H1 (cell line): ENCODE measurements at regions not wholly inside any gene's neighbourhood (a gene's known extent, or its start where the extent isn't known, plus 50 kb on each side); places are given as distances from the start of the nearest gene placed in this dataset.

Experiments used
- CTCF ChIA-PET: fragments of 300-600 bp; sonication (Branson Sonifier 250); formaldehyde crosslinking; loops from one replicate; lab custom pipeline; 2021; ENCODE audit not compliant: partially characterized antibody; lab: Charles Lee
- POLR2A ChIA-PET: fragments of 300-600 bp; sonication (Branson Sonifier 250); formaldehyde crosslinking; loops from one replicate; lab custom pipeline; 2021; ENCODE audit warnings: inconsistent platforms; ENCODE audit not compliant: partially characterized antibody; lab: Charles Lee
- DNase-seq, 2 experiments: peaks; one replicate each; pipeline versions ENCODE4 v3.0.0 to v3.0.0-alpha.2; 2010 to 2022; ENCODE audit warnings: low spot score in 2 of 2, low read depth in 1 of 2, mixed read lengths in 1 of 2
- FAIRE-seq: peaks from 2 replicates; lab custom pipeline; 2011; peaks lifted over from hg19 to GRCh38; lab: Jason Lieb, UNC
- H2AFZ ChIP-seq: 2 replicates; pipeline ENCODE4 v1.8.1; 2012; ENCODE audit warnings: low read length, inconsistent platforms
- H2AK5ac ChIP-seq: 2 replicates; pipeline ENCODE4 v1.6.1; 2013; ENCODE audit warnings: low read depth, low read length
- H2BK120ac ChIP-seq: replicated peaks from 2 replicates; pipeline ENCODE3; 2013; ENCODE audit warnings: low read depth, low read length, inconsistent platforms
- H2BK12ac ChIP-seq: 2 replicates; pipeline ENCODE4 v1.6.1; 2013; ENCODE audit warnings: low read depth, low read length
- H2BK15ac ChIP-seq: 2 replicates; pipeline ENCODE4 v1.6.1; 2013; ENCODE audit warnings: low read length
- H2BK20ac ChIP-seq: 2 replicates; pipeline ENCODE4 v1.6.1; 2013; ENCODE audit warnings: low read length
- H2BK5ac ChIP-seq: 2 replicates; pipeline ENCODE4 v1.6.1; 2013; ENCODE audit warnings: low read depth, low read length
- H3K14ac ChIP-seq: 2 replicates; pipeline ENCODE4 v1.6.1; 2013; ENCODE audit warnings: inconsistent platforms; ENCODE audit not compliant: insufficient read length
- H3K18ac ChIP-seq: 2 replicates; pipeline ENCODE4 v1.6.1; 2013; ENCODE audit warnings: low read length; ENCODE audit errors: extremely low read depth
- H3K23ac ChIP-seq: 2 replicates; pipeline ENCODE4 v1.6.1; 2013; ENCODE audit warnings: inconsistent platforms; ENCODE audit not compliant: insufficient read length
- H3K23me2 ChIP-seq: 2 replicates; pipeline ENCODE4 v1.6.1; 2013; ENCODE audit warnings: low read depth, low read length
- H3K27ac ChIP-seq: 2 replicates; pipeline ENCODE4 v1.6.1; 2011; ENCODE audit warnings: low read depth, low read length, inconsistent platforms
- H3K27me3 ChIP-seq, 4 experiments: replicated peaks in 1 of 4; 1 replicate in 1 of 4; 2 replicates in 3 of 4; pipeline versions ENCODE4 v1.6.1 to v1.8.1; 2011 to 2013; ENCODE audit warnings: low read length in 3 of 4, mild to moderate bottlenecking in 3 of 4, inconsistent platforms in 2 of 4, mixed read lengths in 2 of 4, moderate library complexity in 1 of 4; ENCODE audit not compliant: control insufficient read depth in 3 of 4, insufficient read depth in 3 of 4; ENCODE audit errors: extremely low read depth in 1 of 4
- H3K36me3 ChIP-seq, 4 experiments: 2 replicates each; pipeline versions ENCODE4 v1.6.1 to v1.8.1; 2011 to 2013; ENCODE audit warnings: mild to moderate bottlenecking in 4 of 4, low read length in 3 of 4, moderate library complexity in 2 of 4, control low read depth in 1 of 4, inconsistent platforms in 1 of 4; ENCODE audit not compliant: insufficient read depth in 4 of 4, control insufficient read depth in 2 of 4
- H3K4ac ChIP-seq: replicated peaks from 2 replicates; pipeline ENCODE3; 2013; ENCODE audit warnings: low read length, low read depth, mixed read lengths, inconsistent platforms; ENCODE audit not compliant: insufficient read length
- H3K4me1 ChIP-seq, 4 experiments: replicated peaks in 1 of 4; 1 replicate in 1 of 4; 2 replicates in 3 of 4; pipeline versions ENCODE4 v1.6.1 to v1.8.1; 2011 to 2013; ENCODE audit warnings: low read length in 3 of 4, inconsistent platforms in 2 of 4, mixed read lengths in 1 of 4; ENCODE audit not compliant: insufficient read depth in 4 of 4, control insufficient read depth in 3 of 4
- H3K4me2 ChIP-seq, 2 experiments: 2 replicates each; pipeline versions ENCODE4 v1.6.1 to v1.8.1; 2011 to 2013; ENCODE audit warnings: low read depth in 2 of 2, low read length in 2 of 2, control low read depth in 1 of 2, inconsistent platforms in 1 of 2, mild to moderate bottlenecking in 1 of 2; ENCODE audit not compliant: insufficient read depth in 1 of 2
- H3K4me3 ChIP-seq, 4 experiments: fragments of 200-600, 300-600 bp in 1 of 4; sonication (generic), shearing (Covaris generic), sonication (Bioruptor Twin) in 1 of 4; 2 replicates each; pipeline versions ENCODE4 v1.5.1 to v1.8.1; 2011 to 2016; ENCODE audit warnings: low read length in 4 of 4, low read depth in 3 of 4, control low read depth in 2 of 4, inconsistent platforms in 2 of 4, mild to moderate bottlenecking in 2 of 4, mixed read lengths in 1 of 4, moderate library complexity in 1 of 4; ENCODE audit not compliant: insufficient read depth in 2 of 4; ENCODE audit errors: extremely low read depth in 1 of 4
- H3K56ac ChIP-seq: replicated peaks from 2 replicates; pipeline ENCODE3; 2013; ENCODE audit warnings: low read depth, mild to moderate bottlenecking, mixed read lengths, low read length, inconsistent platforms; ENCODE audit not compliant: insufficient read length
- H3K79me1 ChIP-seq: 2 replicates; pipeline ENCODE4 v1.6.1; 2013; ENCODE audit warnings: low read depth, low read length, control low read depth
- H3K79me2 ChIP-seq, 2 experiments: 2 replicates each; pipeline versions ENCODE4 v1.6.1 to v1.8.1; 2012 to 2013; ENCODE audit warnings: low read length in 2 of 2, mild to moderate bottlenecking in 2 of 2, inconsistent platforms in 1 of 2; ENCODE audit not compliant: insufficient read depth in 2 of 2, control insufficient read depth in 1 of 2
- H3K9ac ChIP-seq, 4 experiments: replicated peaks in 1 of 4; 1 replicate in 1 of 4; 2 replicates in 3 of 4; pipeline versions ENCODE4 v1.6.1 to v1.8.1; 2011 to 2013; ENCODE audit warnings: low read depth in 3 of 4, low read length in 3 of 4, control low read depth in 2 of 4, mild to moderate bottlenecking in 2 of 4, moderate library complexity in 2 of 4, inconsistent platforms in 1 of 4; ENCODE audit errors: extremely low read depth in 1 of 4
- H3K9me3 ChIP-seq, 2 experiments: 2 replicates each; pipeline versions ENCODE4 v1.6.1 to v1.8.1; 2012 to 2013; ENCODE audit warnings: mild to moderate bottlenecking in 2 of 2, moderate library complexity in 2 of 2, control low read depth in 1 of 2, inconsistent platforms in 1 of 2, low read depth in 1 of 2, low read length in 1 of 2, mixed read lengths in 1 of 2; ENCODE audit not compliant: insufficient read depth in 2 of 2
- H4K20me1 ChIP-seq, 2 experiments: replicated peaks in 1 of 2; 2 replicates each; pipeline versions ENCODE3 to v1.8.1; 2011 to 2013; ENCODE audit warnings: inconsistent platforms in 2 of 2, low read length in 2 of 2, mild to moderate bottlenecking in 1 of 2; ENCODE audit not compliant: insufficient read depth in 2 of 2, control insufficient read depth in 1 of 2
- H4K5ac ChIP-seq: 2 replicates; pipeline ENCODE4 v1.6.1; 2013; ENCODE audit warnings: low read length, low read depth, mixed read lengths, inconsistent platforms; ENCODE audit not compliant: insufficient read length
- H4K8ac ChIP-seq: 2 replicates; pipeline ENCODE4 v1.8.0; 2013; ENCODE audit warnings: mild to moderate bottlenecking, moderate library complexity, low read length, inconsistent platforms; ENCODE audit not compliant: insufficient read depth; ENCODE audit errors: extremely low read depth
- H4K91ac ChIP-seq: replicated peaks from 2 replicates; pipeline ENCODE3; 2013; ENCODE audit warnings: low read length, mixed read lengths, inconsistent platforms; ENCODE audit not compliant: insufficient read length
- BACH1 ChIP-seq: IDR thresholded peaks from 2 replicates; pipeline ENCODE4 v1.6.1; 2012; ENCODE audit warnings: low read length, improper control_type of control experiment
- CEBPB ChIP-seq: IDR thresholded peaks from 2 replicates; pipeline ENCODE4 v1.6.1; 2012; ENCODE audit warnings: low read depth, low read length
- EGR1 ChIP-seq: IDR thresholded peaks from 2 replicates; pipeline ENCODE4 v1.6.1; 2011; ENCODE audit warnings: low read depth, low read length, borderline replicate concordance
- JUN ChIP-seq: IDR thresholded peaks from 2 replicates; pipeline ENCODE4 v1.6.1; 2011; ENCODE audit warnings: low read depth, mild to moderate bottlenecking, improper control_type of control experiment, low read length
- JUND ChIP-seq: IDR thresholded peaks from 2 replicates; pipeline ENCODE4 v1.6.1; 2011; ENCODE audit warnings: mild to moderate bottlenecking, improper control_type of control experiment, low read length
- MAFK ChIP-seq: IDR thresholded peaks from 2 replicates; pipeline ENCODE4 v1.6.1; 2012; ENCODE audit warnings: low read depth, mild to moderate bottlenecking, improper control_type of control experiment, low read length
- NRF1 ChIP-seq: IDR thresholded peaks from 2 replicates; pipeline ENCODE4 v1.6.1; 2011; ENCODE audit warnings: mild to moderate bottlenecking, low read depth, low read length, improper control_type of control experiment
- POU5F1 ChIP-seq: IDR thresholded peaks from 2 replicates; pipeline ENCODE4 v1.6.1; 2011; ENCODE audit warnings: low read depth, mild to moderate bottlenecking, low read length, moderate library complexity
- SP4 ChIP-seq: IDR thresholded peaks from 2 replicates; pipeline ENCODE4 v1.6.1; 2012; ENCODE audit warnings: low read length, inconsistent platforms
- SRF ChIP-seq: IDR thresholded peaks from 2 replicates; pipeline ENCODE4 v1.6.1; 2011; ENCODE audit warnings: mild to moderate bottlenecking, low read depth, low read length, moderate library complexity
- TAF1 ChIP-seq: IDR thresholded peaks from 2 replicates; pipeline ENCODE4 v1.6.1; 2011; ENCODE audit warnings: mild to moderate bottlenecking, low read depth, low read length
- TBP ChIP-seq: IDR thresholded peaks from 2 replicates; pipeline ENCODE4 v1.6.1; 2011; ENCODE audit warnings: low read depth, low read length, improper control_type of control experiment
- WGBS, 2 experiments: shearing (Covaris generic) in 1 of 2; methylation state at CpG; one replicate each; pipeline versions ENCODE4 v1.1.6 to v1.1.7; 2013 to 2015; ENCODE audit warnings: low lambda C conversion rate in 2 of 2, mixed read lengths in 2 of 2, inconsistent platforms in 1 of 2, low coverage in 1 of 2, missing lambda C conversion rate in 1 of 2; ENCODE audit not compliant: insufficient replicate concordance in 2 of 2, insufficient coverage in 1 of 2, insufficient read length in 1 of 2; ENCODE audit errors: extremely low coverage in 1 of 2, missing lambda C conversion rate in 1 of 2; 5-methylcytosine and 5-hydroxymethylcytosine counted together
- TF ChIP-seq, protein P1 (sequence below): IDR thresholded peaks from 2 replicates; pipeline ENCODE4 v1.6.1; 2012; ENCODE audit warnings: inconsistent platforms

DNA sequence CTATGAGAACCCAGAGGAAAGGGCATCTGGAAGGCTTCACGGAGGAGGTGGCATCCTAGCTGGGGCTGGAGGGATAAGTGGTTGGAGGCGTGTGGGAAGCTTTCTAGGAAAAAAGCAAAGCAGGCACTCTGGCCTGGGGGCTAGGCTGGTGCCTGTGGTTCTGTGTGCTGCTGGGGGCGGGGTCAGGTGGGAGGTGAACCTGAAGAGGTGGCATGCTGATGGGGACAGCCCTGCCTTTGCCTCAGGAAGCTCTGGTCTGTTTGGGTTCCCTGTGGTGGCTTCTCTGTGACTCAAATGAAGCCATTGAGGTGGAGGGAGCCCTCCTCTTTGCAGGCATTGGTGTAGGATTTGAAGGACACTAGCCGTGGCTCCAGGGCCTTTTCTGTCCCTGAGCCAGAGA lies 221.6 kb upstream of the POU3F1 start:
- ChIA-PET POLR2A (interaction anchor here (1.1 to 5.3 kb wide), 4 partner anchors 11 to 135 kb away, joined by 3 to 15 read pairs (median 6); no protein-coding TSS in a partner anchor), CTCF (interaction anchor here (1.1 kb wide), 1 partner anchor 24 kb away, joined by 4 read pairs; no protein-coding TSS in a partner anchor)
- H3K27ac ChIP-seq, result no peak overlapping the region
- H2BK15ac ChIP-seq, result no peak overlapping the region
- H3K27me3 ChIP-seq, result no peaks in the 10 kb centered on the region; a peak in 1 of 7 replicates
- no peak overlapping the region for H4K5ac ChIP-seq
- peak overlapping the region; percentile 63; the same call in 1 of the 2 replicates for H2BK12ac ChIP-seq
- peaks cover 14 to 32% (median 23%) of the 10 kb centered on the region in 4 experiments for H3K4me1 ChIP-seq
- DNase-seq, result no peak
- H2BK120ac ChIP-seq, result peak overlapping the region; percentile 44
- no peak overlapping the region; a peak in 1 of 8 replicates for H3K4me3 ChIP-seq
- no peaks in the 10 kb centered on the region for H3K79me1 ChIP-seq
- peak overlapping the region; percentile 30; the same call in 1 of the 2 replicates for H4K8ac ChIP-seq
- TF ChIP-seq TBP (no peak), NRF1 (no peak), BACH1 (no peak), CEBPB (no peak), EGR1 (no peak), JUN (no peak), TAF1 (no peak), SP4 (no peak), SRF (no peak), MAFK (no peak), JUND (no peak), POU5F1 (no peak)
- TF ChIP-seq, protein P1, sequence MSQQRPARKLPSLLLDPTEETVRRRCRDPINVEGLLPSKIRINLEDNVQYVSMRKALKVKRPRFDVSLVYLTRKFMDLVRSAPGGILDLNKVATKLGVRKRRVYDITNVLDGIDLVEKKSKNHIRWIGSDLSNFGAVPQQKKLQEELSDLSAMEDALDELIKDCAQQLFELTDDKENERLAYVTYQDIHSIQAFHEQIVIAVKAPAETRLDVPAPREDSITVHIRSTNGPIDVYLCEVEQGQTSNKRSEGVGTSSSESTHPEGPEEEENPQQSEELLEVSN, result no peak
- no peak for FAIRE-seq
- H3K79me2 ChIP-seq, result no peaks in the 10 kb centered on the region
- peak overlapping the region; percentile 71 for H4K91ac ChIP-seq
- H2BK5ac ChIP-seq, result peak overlapping the region; percentile 99; the same call in 1 of the 2 replicates
- no peaks in the 10 kb centered on the region; a peak in 1 of 4 replicates for H3K9me3 ChIP-seq
- H3K18ac ChIP-seq, result peak overlapping the region; percentile 85
- H2AK5ac ChIP-seq, result no peak overlapping the region; the same call in 1 of the 2 replicates
- no peak overlapping the region for H3K4ac ChIP-seq
- H3K4me2 ChIP-seq, result peak overlapping the region in 1 of 2 experiments; percentile 29; a peak in 3 of 4 replicates
- no peak overlapping the region for H3K9ac ChIP-seq
- H3K36me3 ChIP-seq, result no peaks in the 10 kb centered on the region
- no peaks in the 10 kb centered on the region for H3K23me2 ChIP-seq
- H3K56ac ChIP-seq, result no peak overlapping the region
- no peaks in the 10 kb centered on the region for H4K20me1 ChIP-seq
- no peak overlapping the region for H3K23ac ChIP-seq
- 49% methylated on average over 4 of the region's 4 CpGs; no CpG with 5 or more reads in 1 of the 2 experiments for WGBS, 2 experiments
- no peak overlapping the region for H3K14ac ChIP-seq
- peak overlapping the region; percentile 88 for H2BK20ac ChIP-seq
- no peak overlapping the region for H2AFZ ChIP-seq
